GM18870 (cell line): ENCODE measurements at regions not wholly inside any gene's neighbourhood (a gene's known extent, or its start where the extent isn't known, plus 50 kb on each side); places are given as distances from the start of the nearest gene placed in this dataset.
"Not testable (repeated sequence)": the region's sequence is repeated elsewhere in the genome, so short reads cannot be mapped to it uniquely, and the experiment has no call there.

ENCODE experiments used
- ATAC-seq: cut with Tn5 transposase; IDR thresholded peaks from one replicate; pipeline ENCODE4 v1.9.1; 2021; ENCODE audit warnings: moderate library complexity; ENCODE audit not compliant: unreplicated experiment

DNA sequence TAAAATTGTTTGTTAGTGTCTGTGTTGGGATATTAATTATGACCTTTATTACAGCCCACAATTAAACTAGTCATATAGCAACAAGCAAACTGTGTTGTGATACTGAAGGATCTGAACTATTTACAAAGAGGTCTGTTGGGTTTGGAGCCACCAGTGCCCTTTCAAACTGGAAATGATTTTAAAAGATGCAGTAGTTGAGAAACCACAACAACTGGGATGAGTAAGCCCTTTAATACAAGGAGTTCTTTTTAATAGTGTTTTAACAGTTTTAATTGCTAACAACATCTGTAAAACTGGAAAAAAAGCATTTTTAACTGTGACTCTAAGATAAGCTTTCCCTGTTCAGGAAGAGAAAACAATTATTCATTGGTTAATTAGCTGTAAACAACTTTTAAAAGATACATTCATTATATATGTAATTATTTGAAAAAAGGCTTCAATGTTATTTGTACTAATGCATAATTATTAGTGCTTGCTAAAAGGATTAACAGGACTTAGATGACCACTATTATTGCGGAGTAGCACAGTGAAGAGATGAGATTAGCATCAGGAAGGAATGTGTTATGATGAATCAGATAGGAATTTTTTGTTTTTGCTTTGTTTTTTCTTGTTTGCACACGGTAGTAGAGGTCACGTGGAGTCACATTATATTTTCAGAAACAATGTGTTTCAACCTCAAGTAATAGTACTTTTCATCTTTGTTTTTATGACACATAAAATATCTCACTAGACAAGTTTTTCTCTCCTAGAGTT lies 392.7 kb upstream of the FANCL start:
- no peak for ATAC-seq

DNA sequence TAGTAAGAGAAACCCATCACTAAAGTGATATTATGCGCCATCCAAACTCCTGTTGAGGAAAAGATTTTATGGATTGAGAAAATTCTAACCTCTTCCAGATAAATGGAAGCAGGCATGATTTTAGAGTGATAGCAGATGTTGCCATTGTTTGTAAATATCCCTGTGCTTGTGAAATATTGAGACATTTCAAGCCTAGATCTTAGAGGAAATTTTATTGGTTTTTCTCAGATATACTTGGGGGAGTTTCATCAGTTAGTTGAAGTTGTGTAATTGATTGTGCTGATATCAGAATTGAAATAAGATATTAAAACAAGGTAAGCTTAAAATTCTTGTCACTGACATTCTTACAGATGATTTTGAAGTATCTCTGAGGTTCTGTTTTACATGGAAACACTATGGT lies 390.9 kb upstream of the FANCL start:
- ATAC-seq = no peak

DNA sequence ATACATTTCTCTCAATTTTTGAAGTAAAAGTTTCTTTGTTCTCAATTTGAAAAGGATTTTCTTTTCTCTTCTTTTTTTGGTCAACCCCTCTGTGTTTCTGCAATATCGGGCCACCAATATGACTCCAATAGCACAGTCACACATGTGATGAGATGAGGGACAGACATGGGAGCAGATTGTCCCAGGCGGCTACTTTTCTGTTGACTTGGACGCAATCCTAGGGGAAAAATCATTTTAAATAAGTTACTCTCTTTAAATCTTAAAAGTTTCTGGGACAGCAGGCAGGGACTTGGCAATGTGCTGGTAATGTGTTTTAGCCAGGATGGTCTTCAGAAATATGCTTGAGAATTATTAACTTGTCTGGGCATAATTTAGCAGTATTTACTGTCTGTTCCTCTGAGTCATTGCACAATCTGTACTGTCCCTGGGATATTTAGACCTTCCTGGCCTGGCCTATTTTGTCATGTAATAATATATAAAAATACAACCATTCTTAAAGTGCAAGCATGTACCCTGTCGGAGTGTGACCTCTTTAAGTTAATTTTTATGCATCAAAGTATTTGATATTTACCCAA lies 388.5 kb upstream of the FANCL start:
- no peak for ATAC-seq

DNA sequence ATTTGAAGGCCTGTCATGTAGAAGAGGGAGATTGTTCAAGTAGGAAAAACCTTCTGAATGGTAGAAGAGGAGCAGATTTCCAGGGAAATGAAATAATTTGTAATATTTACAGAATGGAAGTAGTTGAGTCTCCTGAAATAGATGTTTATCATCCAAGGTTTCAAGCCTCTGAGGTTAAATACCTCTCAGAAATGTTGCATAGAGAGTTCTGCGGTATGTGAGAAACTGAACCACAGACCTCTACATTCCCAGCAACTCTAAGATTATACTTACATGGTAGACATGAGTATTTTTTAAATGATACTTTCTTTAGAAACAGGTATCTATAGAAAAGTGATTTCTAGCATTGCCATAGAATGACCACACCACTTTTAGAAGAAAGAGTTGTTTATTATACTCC lies 379.8 kb upstream of the FANCL start:
- ATAC-seq = no peak

DNA sequence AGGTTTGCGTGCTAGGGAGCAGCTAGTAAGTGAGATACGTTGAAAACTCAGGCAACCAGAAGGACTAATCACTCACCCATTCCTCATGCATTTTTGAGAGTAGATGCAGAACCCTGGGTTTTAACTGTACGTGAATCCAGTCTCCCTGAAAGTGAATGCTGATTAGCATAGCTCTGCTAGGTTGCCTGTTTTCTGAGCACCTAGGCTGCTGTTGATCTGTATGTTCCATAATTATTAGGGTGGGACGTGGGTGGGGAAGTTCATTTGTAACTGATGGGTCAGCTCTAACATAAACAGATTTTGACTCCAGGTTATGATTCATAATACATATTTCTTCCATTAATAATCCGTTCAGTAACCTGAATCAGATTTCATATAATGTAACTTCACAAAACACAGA lies 379.0 kb upstream of the FANCL start:
- no peak for ATAC-seq

DNA sequence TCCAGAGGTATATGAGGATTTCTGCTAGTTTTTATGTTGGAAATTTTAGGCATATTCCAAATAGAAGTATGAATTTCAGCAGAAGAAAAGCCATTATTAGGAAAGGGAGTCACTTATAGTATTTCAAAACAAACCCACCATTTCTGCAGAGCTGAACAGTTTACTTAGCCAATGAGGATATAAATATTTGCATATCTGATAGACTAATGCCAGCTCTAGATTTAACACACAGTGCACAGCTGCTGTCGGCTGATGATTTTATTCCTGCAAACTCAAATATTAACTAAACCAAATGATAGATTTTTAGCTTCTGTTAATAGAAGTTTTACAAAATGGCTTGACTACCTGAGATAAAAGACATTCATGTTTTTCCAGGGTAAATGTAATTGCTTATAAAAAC lies 375.8 kb upstream of the FANCL start:
- no peak for ATAC-seq

DNA sequence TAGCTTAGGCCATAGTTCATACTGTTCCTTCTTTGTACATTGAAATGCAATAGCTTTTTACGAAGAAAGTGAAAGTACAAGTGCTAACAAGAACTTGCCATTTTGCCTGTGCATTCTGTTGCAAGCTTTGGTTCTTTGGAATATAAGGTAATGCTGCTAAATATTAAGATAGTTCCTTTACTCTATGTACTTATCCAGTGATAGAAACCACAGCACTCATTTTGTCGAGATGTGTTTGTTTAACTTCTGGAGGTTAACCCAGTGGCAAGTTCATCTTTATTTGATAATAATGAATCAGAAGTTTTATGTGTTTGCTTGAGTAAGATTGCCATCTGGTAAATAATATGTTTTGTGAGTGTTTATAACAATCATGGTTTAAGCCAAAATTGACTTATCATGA lies 373.1 kb upstream of the FANCL start:
- ATAC-seq = no peak

DNA sequence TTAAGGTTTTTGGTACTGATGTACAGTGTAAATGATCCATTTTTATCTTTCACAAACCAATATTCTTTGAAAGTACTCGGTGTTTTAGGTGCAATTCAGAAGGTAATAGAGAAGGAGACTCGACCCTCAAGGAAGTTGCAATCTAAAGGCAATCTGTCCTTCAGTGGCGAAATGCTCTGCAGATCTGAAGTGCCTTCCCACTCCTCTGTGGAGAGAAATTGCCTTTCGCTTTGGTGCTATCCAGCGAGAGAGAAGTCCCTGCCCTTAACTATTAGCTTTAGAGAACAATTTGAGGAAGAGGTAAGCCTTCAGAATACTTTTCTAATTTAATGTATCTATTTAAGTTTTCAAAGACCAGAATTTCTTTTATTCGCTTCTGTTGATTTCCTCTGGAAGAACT lies 371.8 kb upstream of the FANCL start:
- ATAC-seq = no peak

DNA sequence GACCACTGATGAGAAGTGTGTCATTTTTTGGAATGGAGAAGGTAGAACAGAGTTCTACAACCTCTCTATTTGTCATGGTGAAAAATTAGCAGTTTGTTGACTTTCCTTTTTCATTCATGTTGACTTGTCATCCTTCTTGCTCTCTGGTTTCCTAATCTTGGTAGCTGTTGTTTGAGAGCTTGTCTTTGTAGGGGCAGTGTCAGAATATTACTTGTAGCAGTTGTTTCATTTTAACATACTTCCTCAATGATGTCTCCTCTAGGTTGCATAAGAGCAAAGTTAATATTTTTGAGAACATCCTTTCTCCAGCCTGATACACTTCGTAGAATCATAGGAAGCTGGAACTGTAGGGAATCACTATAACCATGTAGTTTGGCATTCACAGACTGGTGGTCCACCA lies 368.2 kb upstream of the FANCL start:
- ATAC-seq = no peak

DNA sequence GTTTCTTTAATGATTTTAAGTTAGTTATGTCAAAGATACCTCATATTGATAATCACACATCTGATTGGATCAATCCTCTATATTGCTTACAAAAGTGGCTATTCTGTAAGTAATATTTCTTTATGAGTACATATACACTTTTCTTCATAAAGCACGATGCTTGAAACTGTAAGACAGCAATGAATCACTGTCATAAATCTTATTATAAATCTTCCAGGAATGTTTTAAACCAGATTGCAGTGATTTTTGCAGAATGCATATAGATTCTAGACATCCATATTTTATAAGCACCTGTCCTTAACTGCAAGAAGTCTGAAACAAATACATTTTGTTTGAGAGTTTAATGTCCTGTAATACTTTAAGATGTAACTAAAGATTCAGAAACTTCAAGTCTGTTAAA lies 367.0 kb upstream of the FANCL start:
- ATAC-seq = no peak

DNA sequence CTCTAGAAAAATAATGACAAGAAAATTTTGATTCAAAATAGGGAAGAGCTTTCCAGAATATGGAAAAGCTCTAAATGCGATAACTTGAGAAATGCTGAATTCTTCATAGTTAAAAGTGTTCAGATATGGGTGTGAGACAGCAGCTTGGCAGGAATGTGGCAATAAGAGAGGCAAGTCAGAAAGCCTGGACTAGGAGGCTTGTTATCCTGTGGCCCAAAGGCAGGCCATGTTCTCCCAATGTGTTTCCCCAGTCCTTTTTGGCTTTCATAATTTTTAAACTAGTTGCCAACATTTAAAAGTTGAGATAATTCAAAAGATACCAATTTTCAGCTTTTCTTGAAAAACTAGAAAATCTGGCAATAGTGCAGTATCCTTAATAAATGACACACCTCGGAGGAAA lies 366.3 kb upstream of the FANCL start:
- ATAC-seq = no peak

DNA sequence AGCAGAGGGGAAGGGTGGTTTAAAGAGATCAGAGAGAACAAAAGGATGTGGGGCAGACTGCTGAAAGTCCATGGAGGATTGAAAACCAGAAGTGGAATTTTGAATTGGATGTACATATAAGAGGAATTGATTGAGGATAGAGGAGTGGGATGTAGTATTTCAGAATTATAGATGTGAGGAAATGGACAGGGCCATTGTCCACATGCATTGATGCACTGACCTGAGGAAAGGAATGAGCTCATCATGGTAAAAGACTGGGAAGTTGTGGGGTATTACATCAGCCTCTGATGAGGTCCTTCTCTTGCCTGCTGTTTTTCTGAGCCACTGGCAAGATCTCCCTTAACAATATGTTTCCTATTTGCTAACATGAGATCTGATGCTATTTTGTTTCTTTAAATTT lies 365.7 kb upstream of the FANCL start:
- ATAC-seq = no peak

DNA sequence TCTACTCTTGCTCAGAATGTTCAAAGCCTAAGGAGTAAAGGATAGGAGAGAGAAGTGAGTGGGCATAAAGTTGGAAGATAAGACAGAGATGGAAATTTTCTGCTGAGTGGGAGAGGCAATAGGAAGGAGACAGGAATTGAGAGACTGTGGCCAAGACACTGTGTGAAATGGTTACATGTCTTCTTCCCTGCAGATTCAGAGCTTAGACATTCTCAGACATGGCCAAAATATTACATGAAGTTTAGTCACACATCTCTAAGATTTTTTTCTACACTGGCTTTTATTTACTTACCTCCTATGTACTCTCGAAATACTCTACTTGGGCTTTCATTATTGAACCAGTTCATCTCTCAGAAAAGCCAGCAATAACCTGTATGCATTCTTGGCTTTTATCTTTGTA lies 363.0 kb upstream of the FANCL start:
- no peak for ATAC-seq

DNA sequence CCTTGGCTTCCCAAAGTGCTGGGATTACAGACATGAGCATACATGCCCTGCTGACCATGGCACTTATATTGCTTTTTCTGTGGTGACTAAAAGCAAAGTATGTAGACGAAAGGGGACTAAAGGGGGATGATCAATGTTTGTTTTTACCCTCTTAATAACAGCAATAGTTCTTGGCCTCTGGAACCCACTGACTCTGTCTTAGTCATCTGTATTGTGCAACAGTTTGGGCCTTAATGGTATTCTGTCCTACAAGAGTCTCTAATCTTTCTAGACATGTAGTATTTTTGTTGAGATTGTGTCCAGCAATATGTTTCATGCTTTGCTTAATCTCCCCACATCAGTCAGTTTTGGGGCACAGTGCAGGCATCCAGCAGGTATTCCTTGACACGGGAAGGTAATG lies 359.9 kb upstream of the FANCL start:
- ATAC-seq = no peak

DNA sequence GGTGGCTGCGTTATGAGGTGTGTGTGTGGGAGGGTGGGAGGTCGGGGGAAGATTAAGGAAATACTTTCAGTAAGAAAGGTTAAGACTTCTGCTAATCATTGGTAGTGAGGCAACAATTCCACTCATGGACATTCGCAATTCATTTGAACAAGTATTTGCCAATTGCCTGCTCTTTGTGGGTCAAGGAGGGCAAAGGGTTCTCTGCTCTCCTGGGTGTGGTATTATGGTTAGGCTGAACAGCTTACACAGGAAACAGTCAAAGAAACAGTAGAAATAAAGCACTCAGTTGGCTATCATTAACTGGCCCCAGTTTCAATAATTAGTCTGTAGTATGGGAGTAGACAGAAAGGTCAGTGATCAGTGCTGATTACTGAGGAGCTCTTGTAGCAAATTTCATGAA lies 357.0 kb upstream of the FANCL start:
- ATAC-seq = no peak

DNA sequence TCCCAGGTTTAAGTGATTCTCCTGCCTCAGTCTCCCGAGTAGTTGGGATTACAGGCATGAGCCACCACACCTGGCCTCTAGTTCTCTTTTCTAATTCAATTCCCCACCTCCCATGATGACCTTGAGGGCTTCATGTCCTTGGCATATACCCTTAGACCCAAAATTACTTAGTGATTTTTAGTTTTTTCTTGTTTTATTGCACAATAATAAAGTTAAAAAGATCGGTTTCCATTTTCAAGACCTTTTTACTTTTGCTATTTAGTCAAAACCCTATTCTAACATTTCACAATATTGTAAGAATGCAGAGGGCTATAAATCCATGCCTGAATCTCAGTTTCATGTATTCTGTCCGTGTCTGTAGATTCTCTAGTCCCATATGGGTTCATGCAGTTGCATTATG lies 354.6 kb upstream of the FANCL start:
- no peak for ATAC-seq

DNA sequence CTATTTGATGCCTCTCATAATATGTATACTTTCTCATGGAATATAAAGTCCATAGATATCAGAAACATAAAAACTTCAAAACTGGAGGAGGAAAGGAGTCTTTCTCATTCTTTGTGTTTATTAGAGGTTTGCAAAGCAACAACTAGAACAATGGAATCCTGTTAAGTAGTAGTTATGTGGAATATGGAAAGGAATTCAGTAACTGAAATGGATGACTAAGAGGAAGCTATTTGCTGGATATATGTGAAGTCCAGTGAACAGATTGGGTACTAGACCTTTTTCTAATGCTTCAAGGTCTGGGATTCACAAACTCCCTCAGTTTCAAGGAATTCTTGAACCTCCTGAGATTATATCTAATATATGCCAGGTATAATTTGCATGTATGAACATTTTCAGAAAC lies 353.6 kb upstream of the FANCL start:
- ATAC-seq = no peak

DNA sequence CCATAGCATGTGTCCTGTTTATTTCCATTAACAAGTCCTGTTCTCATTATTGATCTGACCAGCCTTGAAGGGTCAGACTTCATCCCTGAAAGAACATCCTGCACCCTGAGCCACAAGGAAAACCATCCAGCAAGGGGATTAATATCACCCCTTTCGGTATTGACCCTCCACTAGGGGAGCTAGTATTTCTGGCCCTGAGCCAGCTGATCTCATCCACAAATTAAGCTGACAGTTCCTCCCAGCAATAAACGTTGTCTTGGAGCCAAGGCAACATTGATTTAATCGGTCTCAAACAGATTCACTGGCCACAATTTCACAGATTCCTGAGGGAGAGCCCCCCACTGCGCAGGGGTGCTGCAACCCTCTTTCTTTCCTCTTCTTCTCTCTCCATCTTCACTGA lies 353.1 kb upstream of the FANCL start:
- ATAC-seq = no peak

DNA sequence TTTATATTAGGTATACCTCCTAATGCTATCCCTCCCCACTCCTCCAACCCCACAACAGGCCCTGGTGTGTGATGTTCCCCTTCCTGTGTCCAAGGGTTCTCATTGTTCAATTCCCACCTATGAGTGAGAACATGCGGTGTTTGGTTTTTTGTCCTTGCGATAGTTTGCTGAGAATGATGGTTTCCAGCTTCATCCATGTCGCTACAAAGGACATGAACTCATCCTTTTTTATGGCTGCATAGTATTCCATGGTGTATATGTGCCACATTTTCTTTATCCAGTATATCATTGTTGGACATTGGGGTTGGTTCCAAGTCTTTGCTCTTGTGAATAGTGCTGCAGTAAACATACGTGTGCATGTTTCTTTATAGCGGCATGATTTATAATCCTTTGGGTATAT lies 345.1 kb upstream of the FANCL start:
- ATAC-seq = not testable (repeated sequence)

DNA sequence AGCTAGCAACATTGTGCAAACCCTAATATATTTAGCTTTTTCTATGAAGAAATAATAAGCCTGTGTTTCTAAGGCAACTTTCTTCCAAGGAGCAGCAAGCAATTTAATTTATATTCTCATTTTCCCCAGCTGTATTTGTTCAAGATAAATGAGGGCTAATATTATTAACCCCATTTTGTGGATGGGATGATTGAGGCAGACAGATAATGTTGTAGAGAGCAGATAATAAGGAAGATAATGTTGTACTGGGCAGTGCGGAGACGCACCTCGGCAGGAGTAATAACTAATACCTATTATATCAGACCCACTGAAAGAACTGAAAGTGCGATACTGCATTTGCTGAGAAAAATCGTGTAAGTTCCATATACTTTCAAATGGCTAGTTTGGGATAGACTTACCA lies 344.1 kb upstream of the FANCL start:
- ATAC-seq = no peak

DNA sequence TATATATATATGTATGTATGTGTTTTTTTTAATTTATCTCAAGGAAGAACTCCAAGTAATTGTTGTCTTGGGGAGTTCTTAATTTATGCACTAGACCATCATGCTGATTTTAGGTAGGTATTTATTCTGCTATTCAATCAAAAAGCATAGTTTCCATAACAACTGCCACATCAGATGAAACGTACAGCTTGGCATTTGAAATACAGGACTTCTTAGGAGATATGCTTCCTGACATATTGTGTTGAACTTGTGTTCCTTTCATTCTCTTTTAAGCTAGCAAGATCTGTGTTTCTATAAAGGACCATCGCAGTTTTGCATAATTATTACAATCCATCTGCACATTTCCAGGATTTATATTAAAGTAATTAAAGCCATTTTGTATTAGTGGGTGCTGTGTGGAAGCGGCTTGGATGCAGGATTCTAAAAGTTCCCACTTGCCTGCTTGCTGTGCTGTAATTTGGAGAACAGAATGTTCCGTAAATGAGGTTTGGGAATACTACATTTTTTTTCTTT lies 343.5 kb upstream of the FANCL start:
- no peak for ATAC-seq

DNA sequence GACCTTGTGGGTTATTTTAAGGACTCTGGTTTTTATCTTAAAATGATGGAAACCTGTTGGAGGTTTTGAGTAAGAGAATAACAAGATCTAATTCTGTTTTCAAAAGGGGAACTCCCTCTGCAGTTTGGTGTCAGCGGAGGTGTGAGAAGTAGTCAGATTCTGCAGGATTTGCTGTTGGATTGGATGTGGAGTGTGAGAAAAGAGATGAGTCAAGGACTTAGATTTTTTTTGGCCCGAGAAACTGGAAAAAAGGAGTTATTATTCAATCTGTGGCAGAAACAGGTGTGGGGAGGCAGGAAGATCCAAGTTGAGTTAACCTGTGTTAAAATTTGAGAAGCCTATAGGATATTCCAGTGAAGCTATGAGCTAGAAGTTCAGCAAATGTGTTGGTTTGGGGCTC lies 337.2 kb upstream of the FANCL start:
- ATAC-seq = no peak

DNA sequence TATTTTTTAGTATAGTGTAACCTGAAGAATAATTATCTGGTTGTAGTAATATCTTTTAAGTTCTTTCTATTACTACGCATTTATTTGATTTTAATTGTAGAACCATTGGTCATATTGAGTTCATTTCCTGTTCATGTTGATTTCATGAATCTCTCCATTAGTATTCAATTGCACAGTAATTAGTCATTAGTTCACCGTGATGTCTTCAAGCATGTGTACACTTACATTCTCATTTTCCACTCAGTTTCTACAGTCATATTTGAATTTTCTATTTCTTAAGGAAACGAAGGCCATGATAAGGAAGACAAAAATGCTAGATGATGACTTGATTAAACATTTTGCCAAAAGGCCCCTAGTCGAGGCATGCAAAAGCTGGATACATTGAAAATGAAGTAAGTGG lies 333.7 kb upstream of the FANCL start:
- no peak for ATAC-seq
